Psoas muscle (tissue), 7 donors: ENCODE measurements at regions not wholly inside any gene's neighbourhood (a gene's known extent, or its start where the extent isn't known, plus 50 kb on each side); places are given as distances from the start of the nearest gene placed in this dataset.

Source experiments
- ATAC-seq, 4 donors: fragments of 200-7000 bp; cut with Tn5 transposase; one replicate each; pipeline ENCODE4 v1.9.1; 2020; ENCODE audit warnings: moderate library complexity in 3 of 4, mild to moderate bottlenecking in 2 of 4
- DNase-seq, 2 donors: peaks; one replicate each; pipeline ENCODE4 v3.0.0-alpha.2; 2020
- H3K27ac ChIP-seq: fragments of 200-600 bp; one replicate; pipeline ENCODE4 v1.8.0; 2022
- H3K27me3 ChIP-seq, 3 donors: fragments of 200-600 bp in 1 of 3; one replicate each; pipeline versions ENCODE4 v1.6.1 to v1.8.0; 2013 to 2022; ENCODE audit warnings: low read length in 2 of 3, mild to moderate bottlenecking in 2 of 3, moderate library complexity in 1 of 3; ENCODE audit not compliant: insufficient read depth in 3 of 3
- H3K36me3 ChIP-seq, 2 donors: fragments of 200-600 bp in 1 of 2; one replicate each; pipeline versions ENCODE4 v1.6.1 to v1.8.0; 2013 to 2022; ENCODE audit warnings: low read depth in 1 of 2, mild to moderate bottlenecking in 1 of 2, moderate library complexity in 1 of 2; ENCODE audit not compliant: insufficient read depth in 1 of 2
- H3K4me1 ChIP-seq: fragments of 200-600 bp; one replicate; pipeline ENCODE4 v1.8.0; 2022
- H3K4me3 ChIP-seq: fragments of 200-600 bp; one replicate; pipeline ENCODE4 v1.8.0; 2022; ENCODE audit warnings: mild to moderate bottlenecking
- H3K9me3 ChIP-seq: fragments of 200-600 bp; one replicate; pipeline ENCODE4 v1.8.0; 2022
- CTCF ChIP-seq: fragments of 200-600 bp; IDR thresholded peaks from one replicate; pipeline ENCODE4 v1.8.0; 2022; ENCODE audit warnings: antibody characterized with exemption
- WGBS, 3 donors: extraction: QIAGEN DNeasy Blood & Tissue Kit; methylation state at CpG; one replicate each; pipeline versions ENCODE4 v1.1.6 to v1.1.7; 2013; 5-methylcytosine and 5-hydroxymethylcytosine counted together
- intact Hi-C, 2 donors: fragments of 100-400 bp; cut with DNase I; formaldehyde crosslinking; loops; one replicate each; pipeline versions ENCODE4 v1.11.0 to v1.14.2; 2022
- donor health status: healthy with polysubstance abuse.
- donor health status: DM: no; HTN: no; CAD: no; lungs with moderate emphysema.
- donor health status: Bipolar disorder and iron deficiency.
- donor health status: healthy.
- donor health status: DM: yes; HTN: yes; CAD: no.
- donor health status: DM: no; HTN: no; CAD: no.
- donor health status: DM: yes; HTN: yes; CAD: no.

DNA sequence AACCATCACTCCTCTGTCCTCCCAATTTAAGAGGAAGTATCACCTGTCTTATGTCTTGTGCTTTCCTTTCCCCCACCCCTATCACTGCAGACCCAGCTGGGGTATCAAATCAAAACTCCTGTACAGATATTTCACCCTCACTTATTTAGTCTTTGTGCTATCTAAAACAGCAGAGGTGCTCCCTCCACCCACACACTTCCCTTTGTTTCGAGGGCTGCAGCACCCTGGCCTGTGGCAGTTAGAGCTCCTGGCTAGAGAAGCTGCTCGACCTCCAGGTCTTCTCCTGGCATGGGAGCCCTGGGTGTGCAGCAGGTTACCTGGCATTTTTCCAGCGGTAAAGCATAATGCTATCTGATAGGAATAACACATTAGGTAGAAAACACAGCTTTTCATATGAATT, 181.4 kb upstream of the BCL6 start:
- H3K4me3 ChIP-seq: no peak overlapping the region
- 77 to 83% (median 83%) methylated on average over 3 of the region's 3 CpGs for WGBS, 3 donors
- ATAC-seq: no peak
- no peaks in the 10 kb centered on the region for H3K36me3 ChIP-seq
- H3K27ac ChIP-seq: no peak overlapping the region
- intact Hi-C loops: no loop called here
- no peaks in the 10 kb centered on the region for H3K9me3 ChIP-seq
- H3K4me1 ChIP-seq: peaks cover 10% of the 10 kb centered on the region
- no peak for DNase-seq
- H3K27me3 ChIP-seq: no peaks in the 10 kb centered on the region
- no peak for TF ChIP-seq CTCF

DNA sequence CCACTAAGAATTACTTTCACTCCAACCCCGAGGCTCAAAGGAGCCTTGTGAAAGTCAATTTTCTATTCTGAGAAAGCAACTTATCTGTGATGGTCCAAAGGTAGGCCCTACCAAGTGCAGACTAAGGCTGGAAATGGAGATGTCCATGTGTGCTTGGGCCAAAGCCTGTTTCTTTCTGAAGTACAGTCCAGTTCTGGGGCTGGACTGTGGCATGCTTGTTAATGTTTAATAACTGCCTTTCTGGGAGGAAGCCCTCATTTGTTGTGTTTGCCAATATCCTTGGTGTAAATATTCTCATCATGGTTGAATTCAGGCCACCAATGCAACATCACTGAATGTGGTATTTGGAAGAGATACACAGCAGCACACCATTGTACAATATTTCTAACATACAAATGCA, 182.3 kb upstream of the BCL6 start:
- Histone ChIP-seq H3K27me3 (no peaks in the 10 kb centered on the region), H3K9me3 (no peaks in the 10 kb centered on the region), H3K27ac (no peak overlapping the region), H3K4me1 (peaks cover 10% of the 10 kb centered on the region), H3K4me3 (no peak overlapping the region), H3K36me3 (no peaks in the 10 kb centered on the region)
- no peak for TF ChIP-seq CTCF
- intact Hi-C loops: no loop called here
- DNase-seq (no peak), ATAC-seq (no peak)
- 80 to 93% (median 88%) methylated on average over 1 of the region's 1 CpG for WGBS, 3 donors

DNA sequence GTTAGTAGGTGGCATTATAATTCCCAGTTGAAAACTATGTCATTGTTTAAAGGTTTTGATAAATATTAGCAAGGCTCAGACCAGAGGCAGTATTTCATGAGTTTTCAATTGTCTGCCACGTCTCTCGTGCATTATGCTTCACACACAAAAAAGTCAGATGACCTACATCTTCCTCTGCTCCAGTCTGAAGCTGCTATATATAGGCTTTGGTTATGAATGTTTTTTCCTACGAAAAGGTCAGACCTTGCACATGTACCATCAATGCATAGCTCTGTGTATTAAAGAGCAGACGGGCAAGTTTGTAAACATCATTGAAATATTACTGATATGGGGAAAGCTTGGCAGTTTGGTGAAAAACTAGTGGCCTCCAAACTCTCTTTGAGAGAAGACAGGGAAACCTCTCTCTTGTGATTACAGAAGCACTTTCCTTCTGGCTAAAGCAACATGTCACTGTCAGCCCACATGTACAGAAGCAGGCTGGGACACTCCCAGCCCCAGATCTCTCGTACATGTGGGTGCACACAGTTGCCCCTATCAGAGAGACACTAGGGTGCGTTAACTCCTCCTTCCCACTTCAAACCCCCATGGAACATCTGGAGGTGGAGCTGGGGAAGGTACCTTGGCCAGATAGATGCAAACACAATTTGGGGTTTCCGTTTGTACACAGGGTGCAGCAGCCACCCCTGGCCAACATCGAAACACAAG, 184.0 kb upstream of the BCL6 start:
- peak in 2 of 4 donors; percentile 25 to 53 for ATAC-seq
- Histone ChIP-seq H3K27me3 (no peaks in the 10 kb centered on the region), H3K4me1 (peaks cover 10% of the 10 kb centered on the region), H3K9me3 (no peaks in the 10 kb centered on the region), H3K36me3 (no peaks in the 10 kb centered on the region), H3K27ac (peak overlapping the region; percentile 6), H3K4me3 (no peak overlapping the region)
- TF ChIP-seq CTCF: no peak
- 38 to 51% (median 41%) methylated on average over 8 of the region's 8 CpGs for WGBS, 3 donors
- intact Hi-C loops: no loop called here
- no peak for DNase-seq

DNA sequence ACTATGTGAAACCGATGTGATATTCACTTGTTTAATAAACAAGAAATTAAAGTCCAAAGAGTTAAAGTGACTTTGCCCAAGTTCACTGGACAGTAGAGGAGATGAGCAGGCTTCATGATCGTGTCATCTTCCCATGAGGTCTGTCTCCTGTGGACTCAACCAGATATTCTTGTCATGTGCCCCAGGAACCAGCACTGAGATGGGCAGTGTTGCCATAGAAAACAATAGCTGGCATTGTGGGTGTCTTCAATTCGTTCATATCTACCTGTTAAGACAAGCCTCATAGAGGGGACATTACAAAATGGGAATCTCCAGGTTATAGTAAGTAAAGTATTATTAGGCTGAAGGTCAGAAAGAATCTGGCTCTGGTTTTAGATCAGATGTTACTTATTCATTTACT, 184.8 kb upstream of the BCL6 start:
- WGBS, 3 donors: 73 to 84% (median 74%) methylated on average over 3 of the region's 3 CpGs
- TF ChIP-seq CTCF: no peak
- intact Hi-C loops: no loop called here
- Histone ChIP-seq H3K36me3 (no peaks in the 10 kb centered on the region), H3K4me1 (peaks cover 10% of the 10 kb centered on the region), H3K4me3 (no peak overlapping the region), H3K9me3 (no peaks in the 10 kb centered on the region), H3K27ac (no peak overlapping the region), H3K27me3 (no peaks in the 10 kb centered on the region)
- DNase-seq: no peak
- no peak for ATAC-seq

DNA sequence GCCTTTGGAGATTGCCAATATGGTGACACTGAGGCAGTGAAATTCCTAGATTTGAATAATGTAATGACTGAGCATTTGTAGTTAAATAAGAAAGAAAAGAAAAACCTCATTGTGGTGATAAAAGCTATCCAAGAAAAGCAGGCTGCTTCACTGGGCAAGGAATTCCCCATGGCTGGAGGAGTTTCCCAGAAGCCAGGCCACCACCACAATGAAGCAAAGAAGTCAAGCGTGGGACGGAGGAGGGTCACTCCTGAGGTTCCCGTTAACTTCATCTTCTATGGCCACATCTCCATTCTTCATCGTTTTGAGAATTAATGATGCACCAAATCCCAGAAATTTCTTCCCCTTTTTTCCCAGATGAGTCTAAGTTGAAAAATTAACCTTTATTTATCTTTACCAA, 185.8 kb upstream of the BCL6 start:
- Histone ChIP-seq H3K9me3 (no peaks in the 10 kb centered on the region), H3K36me3 (no peaks in the 10 kb centered on the region), H3K4me3 (no peak overlapping the region), H3K4me1 (peaks cover 11% of the 10 kb centered on the region), H3K27me3 (no peaks in the 10 kb centered on the region), H3K27ac (no peak overlapping the region)
- WGBS, 3 donors: 94 to 99% (median 95%) methylated on average over 4 of the region's 4 CpGs
- intact Hi-C loops: no loop called here
- DNase-seq: no peak
- ATAC-seq: no peak
- TF ChIP-seq CTCF: no peak
